ENCODE measurements at regions not wholly inside any gene's neighbourhood (a gene's known extent, or its start where the extent isn't known, plus 50 kb on each side); places are given as distances from the start of the nearest gene placed in this dataset.

GRCh38 chr22:48541401-48542098 is 1286.1 kb downstream of the BRD1 start:
- Histone ChIP-seq H4K20me1 (ENCODE audit: insufficient read depth) (no peaks in the 10 kb centered on the region), H3K79me2 (ENCODE audit: insufficient read depth, low read length) (no peaks in the 10 kb centered on the region), H3K9me3 (ENCODE audit: control insufficient read depth in 1 of 2, insufficient read depth in 1 of 2, low read depth in 1 of 2, low read length in 2 of 2) (no peaks in the 10 kb centered on the region; a peak in 1 of 4 replicates), H3K4me1 (ENCODE audit: control insufficient read depth in 1 of 2, insufficient read depth in 2 of 2, low read length in 2 of 2) (no peaks in the 10 kb centered on the region), H3K9ac (ENCODE audit: low read length) (no peak overlapping the region), H3K27me3 (ENCODE audit: insufficient read depth, low read length) (no peaks in the 10 kb centered on the region), H3K4me2 (ENCODE audit: low read length) (no peak overlapping the region), H2AFZ (ENCODE audit: low read depth, low read length, poor library complexity, severe bottlenecking) (no peak overlapping the region), H3K4me3 (replicated peaks in 1 of 2; ENCODE audit: low read depth in 1 of 2, low read length in 2 of 2) (no peak overlapping the region), H3K9me2 (ENCODE audit: insufficient read depth) (no peaks in the 10 kb centered on the region), H3K27ac (ENCODE audit: low read depth, low read length) (no peak overlapping the region), H3K36me3 (ENCODE audit: control insufficient read depth in 1 of 2, insufficient read depth in 2 of 2, low read length in 2 of 2) (no peaks in the 10 kb centered on the region)
- POLR2A ChIA-PET: no interaction called here
- TF ChIP-seq TCF7L2 (IDR thresholded peaks at IDR 0.05; ENCODE audit: borderline replicate concordance, extremely low read depth, insufficient read depth, insufficient read length): no peak
- TF ChIP-seq ZFX (IDR thresholded peaks at IDR 0.05): no peak
- TF ChIP-seq SIN3A (IDR thresholded peaks at IDR 0.05; ENCODE audit: low read depth): no peak
- no peak for TF ChIP-seq EZH2phosphoT487 (IDR thresholded peaks at IDR 0.05; ENCODE audit: borderline replicate concordance)
- no peak for TF ChIP-seq POLR2A (IDR thresholded peaks at IDR 0.05; ENCODE audit: borderline replicate concordance, extremely low read depth, insufficient read depth, insufficient read length)
- TF ChIP-seq ATF3 (IDR thresholded peaks at IDR 0.05): no peak
- TF ChIP-seq POLR2AphosphoS5 (IDR thresholded peaks at IDR 0.05; ENCODE audit: low read depth, low read length): no peak
- no peak for TF ChIP-seq REST (IDR thresholded peaks at IDR 0.05; ENCODE audit: low read depth)
- no peak for TF ChIP-seq ELF1 (IDR thresholded peaks at IDR 0.05; ENCODE audit: borderline replicate concordance, low read depth)
- TF ChIP-seq CEBPB (IDR thresholded peaks at IDR 0.05; ENCODE audit: low read depth): no peak
- TF ChIP-seq FOSL1 (IDR thresholded peaks at IDR 0.05; ENCODE audit: low read depth): no peak
- no peak for TF ChIP-seq JUND (IDR thresholded peaks at IDR 0.05)
- TF ChIP-seq ZBTB33 (IDR thresholded peaks at IDR 0.05; ENCODE audit: extremely low read depth, insufficient replicate concordance, low read length): no peak
- no peak for TF ChIP-seq EZH2 (IDR thresholded peaks at IDR 0.05)
- DNase-seq (ENCODE audit: low read depth, low spot score) (no peak), ATAC-seq (no peak)
- RAD21 ChIA-PET (ENCODE audit: low non-redundant PET in 1 of 2, low total read pairs in 2 of 2, uncharacterized antibody in 2 of 2, unreplicated experiment in 2 of 2): no interaction called here
- intact Hi-C loops (cut with micrococcal nuclease): no loop called here
- CTCF ChIA-PET: no interaction called here
- no TSS peak for BruUV-seq (replicated peaks)
